HCT116 (cell line): ENCODE measurements at regions not wholly inside any gene's neighbourhood (a gene's known extent, or its start where the extent isn't known, plus 50 kb on each side); places are given as distances from the start of the nearest gene placed in this dataset.
"Not testable (repeated sequence)": the region's sequence is repeated elsewhere in the genome, so short reads cannot be mapped to it uniquely, and the experiment has no call there.

Experiments
- ATAC-seq: fragments of 200-7000 bp; cut with Tn5 transposase; 2 replicates; pipeline ENCODE4 v1.9.1; 2020; ENCODE audit warnings: mild to moderate bottlenecking, moderate library complexity
- BruUV-seq: library from RNA; stranded (reverse); fragments of 400-500 nt; replicated peaks from 2 replicates; lab custom pipeline; 2021; lab: Mats Ljungman, UMichigan
- CTCF ChIA-PET: fragments of 300-600 bp; sonication (Branson Sonifier 250); formaldehyde crosslinking; loops from one replicate; lab custom pipeline; 2021; ENCODE audit warnings: antibody characterized with exemption; lab: Charles Lee
- POLR2A ChIA-PET: fragments of 300-600, 350-600 bp; sonication (Branson Sonifier 250); formaldehyde crosslinking; loops from one replicate; lab custom pipeline; 2021; ENCODE audit warnings: antibody characterized with exemption; lab: Charles Lee
- RAD21 ChIA-PET, 2 experiments: fragments of 300-600 bp; sonication (Branson Sonifier 250); formaldehyde crosslinking; loops; one replicate each; lab custom pipeline; 2023; ENCODE audit warnings: low total read pairs in 2 of 2; ENCODE audit not compliant: uncharacterized antibody in 2 of 2, unreplicated experiment in 2 of 2, low non-redundant PET in 1 of 2; lab: Charles Lee
- DNase-seq: peaks from one replicate; pipeline ENCODE4 v3.0.0-alpha.2; 2010; ENCODE audit warnings: low read depth, low spot score
- H2AFZ ChIP-seq: fragments of 200-600 bp; shearing (Covaris generic), sonication (generic); 2 replicates; pipeline ENCODE4 v1.6.1; 2017; ENCODE audit warnings: low read depth, mixed run types, mixed read lengths, antibody characterized with exemption, low read length; ENCODE audit not compliant: poor library complexity, severe bottlenecking
- H3K27ac ChIP-seq: 2 replicates; pipeline ENCODE4 v1.5.1; 2012; ENCODE audit warnings: low read depth, low read length
- H3K27me3 ChIP-seq: fragments of 200-600 bp; sonication (generic); 2 replicates; pipeline ENCODE4 v1.6.1; 2016; ENCODE audit warnings: mixed run types, low read length, mixed read lengths; ENCODE audit not compliant: insufficient read depth
- H3K36me3 ChIP-seq, 2 experiments: fragments of 200-500 bp in 1 of 2; fragments of 200-600 bp in 1 of 2; sonication (Bioruptor generic) in 1 of 2; sonication (generic) in 1 of 2; 2 replicates each; pipeline versions ENCODE4 v1.5.1 to v1.6.1; 2014 to 2016; ENCODE audit warnings: low read length in 2 of 2, inconsistent platforms in 1 of 2, mixed read lengths in 1 of 2, mixed run types in 1 of 2; ENCODE audit not compliant: insufficient read depth in 2 of 2, control insufficient read depth in 1 of 2
- H3K4me1 ChIP-seq, 2 experiments: fragments of 200-600 bp in 1 of 2; sonication (generic) in 1 of 2; 2 replicates each; pipeline versions ENCODE4 v1.5.1 to v1.6.1; 2012 to 2017; ENCODE audit warnings: low read length in 2 of 2, inconsistent platforms in 1 of 2, mild to moderate bottlenecking in 1 of 2, mixed read lengths in 1 of 2, mixed run types in 1 of 2, moderate library complexity in 1 of 2; ENCODE audit not compliant: insufficient read depth in 2 of 2, control insufficient read depth in 1 of 2
- H3K4me2 ChIP-seq: fragments of 200-600 bp; sonication (generic); 2 replicates; pipeline ENCODE4 v1.6.1; 2017; ENCODE audit warnings: mixed run types, low read length, mixed read lengths
- H3K4me3 ChIP-seq, 2 experiments: fragments of 200-600 bp in 1 of 2; sonication (generic) in 1 of 2; replicated peaks in 1 of 2; 2 replicates each; pipeline ENCODE4 v1.5.1; 2011 to 2016; ENCODE audit warnings: low read length in 2 of 2, control low read depth in 1 of 2, low read depth in 1 of 2, mild to moderate bottlenecking in 1 of 2, mixed read lengths in 1 of 2, mixed run types in 1 of 2
- H3K79me2 ChIP-seq: fragments of 200-600 bp; sonication (generic); 2 replicates; pipeline ENCODE4 v1.6.1; 2017; ENCODE audit warnings: mild to moderate bottlenecking, mixed run types, low read length, moderate library complexity, mixed read lengths; ENCODE audit not compliant: insufficient read depth
- H3K9ac ChIP-seq: fragments of 200-600 bp; sonication (generic); 2 replicates; pipeline ENCODE4 v1.6.1; 2016; ENCODE audit warnings: low read length, mixed read lengths
- H3K9me2 ChIP-seq: fragments of 200-600 bp; sonication (generic), shearing (Covaris generic); 2 replicates; pipeline ENCODE4 v1.6.1; 2017; ENCODE audit warnings: mixed run types, mild to moderate bottlenecking, moderate library complexity; ENCODE audit not compliant: insufficient read depth
- H3K9me3 ChIP-seq, 2 experiments: fragments of 200-500 bp in 1 of 2; fragments of 200-600 bp in 1 of 2; sonication (Bioruptor generic) in 1 of 2; sonication (generic) in 1 of 2; 2 replicates each; pipeline ENCODE4 v1.6.1; 2014 to 2017; ENCODE audit warnings: low read length in 2 of 2, mixed read lengths in 2 of 2, inconsistent platforms in 1 of 2, low read depth in 1 of 2, mild to moderate bottlenecking in 1 of 2, mixed run types in 1 of 2, moderate library complexity in 1 of 2; ENCODE audit not compliant: control insufficient read depth in 1 of 2, insufficient read depth in 1 of 2
- H4K20me1 ChIP-seq: fragments of 200-600 bp; sonication (generic), shearing (Covaris generic); 2 replicates; pipeline ENCODE4 v1.6.1; 2017; ENCODE audit warnings: mixed run types, mild to moderate bottlenecking, moderate library complexity; ENCODE audit not compliant: insufficient read depth
- CBX3 ChIP-seq: IDR thresholded peaks from 2 replicates; pipeline ENCODE4 v1.6.1; 2012; ENCODE audit warnings: low read depth
- CEBPB ChIP-seq: IDR thresholded peaks from 2 replicates; pipeline ENCODE4 v1.6.1; 2012; ENCODE audit warnings: low read depth
- EGR1 ChIP-seq: IDR thresholded peaks from 2 replicates; pipeline ENCODE4 v1.6.1; 2012; ENCODE audit warnings: low read depth
- EZH2 ChIP-seq: fragments of 200-600 bp; sonication (generic); IDR thresholded peaks from 2 replicates; pipeline ENCODE4 v1.6.1; 2017; ENCODE audit warnings: antibody characterized with exemption, mixed run types
- EZH2phosphoT487 ChIP-seq: fragments of 200-600 bp; IDR thresholded peaks from 2 replicates; pipeline ENCODE4 v1.6.1; 2018; ENCODE audit warnings: antibody characterized with exemption, borderline replicate concordance
- FOSL1 ChIP-seq: IDR thresholded peaks from 2 replicates; pipeline ENCODE4 v1.6.1; 2012; ENCODE audit warnings: low read depth
- JUND ChIP-seq: IDR thresholded peaks from 2 replicates; pipeline ENCODE4 v1.6.1; 2012
- MAX ChIP-seq: IDR thresholded peaks from 2 replicates; pipeline ENCODE4 v1.6.1; 2012
- POLR2A ChIP-seq: IDR thresholded peaks from 2 replicates; pipeline ENCODE4 v1.7.0; 2011; ENCODE audit warnings: borderline replicate concordance; ENCODE audit not compliant: insufficient read depth, insufficient read length; ENCODE audit errors: extremely low read depth
- POLR2AphosphoS5 ChIP-seq: IDR thresholded peaks from 2 replicates; pipeline ENCODE4 v1.6.1; 2011; ENCODE audit warnings: mild to moderate bottlenecking, low read depth, low read length, moderate library complexity
- SP1 ChIP-seq: IDR thresholded peaks from 2 replicates; pipeline ENCODE4 v1.6.1; 2012; ENCODE audit warnings: low read depth
- SRF ChIP-seq: IDR thresholded peaks from 2 replicates; pipeline ENCODE4 v1.6.1; 2012; ENCODE audit warnings: low read depth
- ZFX ChIP-seq: fragments of 450-650 bp; IDR thresholded peaks from 2 replicates; pipeline ENCODE4 v1.6.1; 2017
- ZNF274 ChIP-seq: fragments of 200-500 bp; sonication (Bioruptor generic); IDR thresholded peaks from 2 replicates; pipeline ENCODE4 v1.6.1; 2014; ENCODE audit warnings: mild to moderate bottlenecking, low read depth, low read length, inconsistent platforms
- intact Hi-C: fragments of 100-400 bp; cut with micrococcal nuclease; formaldehyde crosslinking; loops from 2 replicates; pipeline ENCODE4 v1.10.0; 2022
- TF ChIP-seq, protein P1 (sequence below): IDR thresholded peaks from 2 replicates; pipeline ENCODE4 v1.6.1; 2012; ENCODE audit warnings: low read depth

GRCh38 chr3:80612366-80612765, 844.6 kb upstream of the ROBO1 start (continued):
- TF ChIP-seq, protein P1, sequence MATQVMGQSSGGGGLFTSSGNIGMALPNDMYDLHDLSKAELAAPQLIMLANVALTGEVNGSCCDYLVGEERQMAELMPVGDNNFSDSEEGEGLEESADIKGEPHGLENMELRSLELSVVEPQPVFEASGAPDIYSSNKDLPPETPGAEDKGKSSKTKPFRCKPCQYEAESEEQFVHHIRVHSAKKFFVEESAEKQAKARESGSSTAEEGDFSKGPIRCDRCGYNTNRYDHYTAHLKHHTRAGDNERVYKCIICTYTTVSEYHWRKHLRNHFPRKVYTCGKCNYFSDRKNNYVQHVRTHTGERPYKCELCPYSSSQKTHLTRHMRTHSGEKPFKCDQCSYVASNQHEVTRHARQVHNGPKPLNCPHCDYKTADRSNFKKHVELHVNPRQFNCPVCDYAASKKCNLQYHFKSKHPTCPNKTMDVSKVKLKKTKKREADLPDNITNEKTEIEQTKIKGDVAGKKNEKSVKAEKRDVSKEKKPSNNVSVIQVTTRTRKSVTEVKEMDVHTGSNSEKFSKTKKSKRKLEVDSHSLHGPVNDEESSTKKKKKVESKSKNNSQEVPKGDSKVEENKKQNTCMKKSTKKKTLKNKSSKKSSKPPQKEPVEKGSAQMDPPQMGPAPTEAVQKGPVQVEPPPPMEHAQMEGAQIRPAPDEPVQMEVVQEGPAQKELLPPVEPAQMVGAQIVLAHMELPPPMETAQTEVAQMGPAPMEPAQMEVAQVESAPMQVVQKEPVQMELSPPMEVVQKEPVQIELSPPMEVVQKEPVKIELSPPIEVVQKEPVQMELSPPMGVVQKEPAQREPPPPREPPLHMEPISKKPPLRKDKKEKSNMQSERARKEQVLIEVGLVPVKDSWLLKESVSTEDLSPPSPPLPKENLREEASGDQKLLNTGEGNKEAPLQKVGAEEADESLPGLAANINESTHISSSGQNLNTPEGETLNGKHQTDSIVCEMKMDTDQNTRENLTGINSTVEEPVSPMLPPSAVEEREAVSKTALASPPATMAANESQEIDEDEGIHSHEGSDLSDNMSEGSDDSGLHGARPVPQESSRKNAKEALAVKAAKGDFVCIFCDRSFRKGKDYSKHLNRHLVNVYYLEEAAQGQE: no peak
- no peak for TF ChIP-seq MAX
- no peak for TF ChIP-seq EGR1

GRCh38 chr3:80608072-80608471, 840.3 kb upstream of the ROBO1 start:
- CTCF ChIA-PET, H3K9ac ChIP-seq, H3K9me2 ChIP-seq, H4K20me1 ChIP-seq, H3K27ac ChIP-seq, intact Hi-C loops, H3K4me1 ChIP-seq, BruUV-seq, ATAC-seq, H3K4me2 ChIP-seq, POLR2A ChIA-PET, H3K4me3 ChIP-seq, H3K36me3 ChIP-seq, RAD21 ChIA-PET, H3K79me2 ChIP-seq, H3K27me3 ChIP-seq, H2AFZ ChIP-seq, DNase-seq: not testable (repeated sequence)
- H3K9me3 ChIP-seq: peaks cover 12 to 13% of the 10 kb centered on the region in 2 experiments; a peak in 3 of 4 replicates

DNA sequence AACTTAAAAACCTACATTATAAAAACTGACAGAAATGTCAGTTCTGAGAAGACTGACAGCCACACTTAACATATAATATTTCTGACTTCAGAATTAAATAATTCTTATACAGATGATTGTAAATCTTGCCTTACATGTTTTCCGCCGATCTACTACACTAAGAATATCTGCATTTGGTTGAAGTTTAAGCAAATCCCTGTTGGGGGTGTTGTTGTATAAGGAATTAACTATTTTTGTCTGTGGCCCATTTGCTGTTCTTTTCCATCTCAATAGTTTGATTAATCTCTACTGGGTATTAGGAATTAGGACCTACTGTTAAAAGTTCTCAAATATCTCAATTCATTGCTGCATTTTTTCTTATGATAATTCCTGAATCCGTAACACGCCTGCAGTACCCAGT, 838.3 kb upstream of the ROBO1 start:
- Histone ChIP-seq H4K20me1 (no peaks in the 10 kb centered on the region), H3K9ac (no peak overlapping the region), H3K27me3 (no peaks in the 10 kb centered on the region), H3K79me2 (no peaks in the 10 kb centered on the region), H3K27ac (no peak overlapping the region), H3K9me3 (peaks cover 8 to 9% of the 10 kb centered on the region in 2 experiments; a peak in 3 of 4 replicates), H3K9me2 (no peaks in the 10 kb centered on the region), H2AFZ (no peak overlapping the region), H3K36me3 (no peaks in the 10 kb centered on the region), H3K4me3 (no peak overlapping the region), H3K4me2 (no peak overlapping the region), H3K4me1 (no peaks in the 10 kb centered on the region)
- ChIA-PET RAD21 (no interaction called here), CTCF (no interaction called here), POLR2A (no interaction called here)
- ATAC-seq: no peak
- intact Hi-C loops: no loop called here
- BruUV-seq: no TSS peak
- no peak for DNase-seq
- no peak for TF ChIP-seq ZNF274
- TF ChIP-seq CEBPB: no peak
- no peak for TF ChIP-seq POLR2AphosphoS5
- TF ChIP-seq POLR2A: no peak
- TF ChIP-seq JUND: no peak
- no peak for TF ChIP-seq ZFX
- no peak for TF ChIP-seq CBX3
- no peak for TF ChIP-seq SP1
- no peak for TF ChIP-seq MAX
- no peak for TF ChIP-seq EZH2phosphoT487
- TF ChIP-seq SRF: no peak
- TF ChIP-seq FOSL1: no peak
- TF ChIP-seq EZH2: no peak
- TF ChIP-seq EGR1: no peak
